GM12872 (cell line): ENCODE measurements at regions not wholly inside any gene's neighbourhood (a gene's known extent, or its start where the extent isn't known, plus 50 kb on each side); places are given as distances from the start of the nearest gene placed in this dataset.

Experiments
- CTCF ChIP-seq: IDR thresholded peaks from 3 replicates; pipeline ENCODE4 v1.5.1; 2011; ENCODE audit warnings: low read depth, mild to moderate bottlenecking, low read length, moderate library complexity; ENCODE audit not compliant: insufficient read depth

GRCh38 chr1:47568763-47569162 lies 130.9 kb downstream of the FOXD2 start:
- no peak for TF ChIP-seq CTCF

- no peak for TF ChIP-seq CTCF
These were observed 131.4 kb downstream of the FOXD2 start for GRCh38 chr1:47569261-47569660.

- TF ChIP-seq CTCF: no peak
These were observed 132.0 kb downstream of the FOXD2 start for GRCh38 chr1:47569681-47570470.

GRCh38 chr1:47571161-47571560 lies 133.3 kb downstream of the FOXD2 start:
- no peak for TF ChIP-seq CTCF

- TF ChIP-seq CTCF: no peak
These were observed 134.1 kb downstream of the FOXD2 start for GRCh38 chr1:47571952-47572351.

GRCh38 chr1:47572731-47573430 lies 135.0 kb downstream of the FOXD2 start:
- no peak for TF ChIP-seq CTCF

GRCh38 chr1:47574451-47575165 lies 136.8 kb downstream of the FOXD2 start:
- no peak for TF ChIP-seq CTCF
